ENCODE measurements at regions not wholly inside any gene's neighbourhood (a gene's known extent, or its start where the extent isn't known, plus 50 kb on each side); places are given as distances from the start of the nearest gene placed in this dataset.
"Not testable (repeated sequence)": the region's sequence is repeated elsewhere in the genome, so short reads cannot be mapped to it uniquely, and the experiment has no call there.

- intact Hi-C loops (cut with micrococcal nuclease): no loop called here
- no peaks in the 10 kb centered on the region for H3K36me3 Mint-ChIP-seq (ENCODE audit: low read depth)
- CTCF ChIA-PET: no interaction called here
- H3K4me1 Mint-ChIP-seq (ENCODE audit: low read depth): no peaks in the 10 kb centered on the region
- peaks cover 6% of the 10 kb centered on the region for H3K27me3 Mint-ChIP-seq (ENCODE audit: low read depth)
- H3K9me3 Mint-ChIP-seq: no peaks in the 10 kb centered on the region
- H3K4me3 Mint-ChIP-seq: no peak overlapping the region
- DNase-seq: no peak
- H3K27ac Mint-ChIP-seq: no peak overlapping the region
Observed at GRCh38 chr20:36082315-36082915, 72.1 kb upstream of the EPB41L1 start.

DNA sequence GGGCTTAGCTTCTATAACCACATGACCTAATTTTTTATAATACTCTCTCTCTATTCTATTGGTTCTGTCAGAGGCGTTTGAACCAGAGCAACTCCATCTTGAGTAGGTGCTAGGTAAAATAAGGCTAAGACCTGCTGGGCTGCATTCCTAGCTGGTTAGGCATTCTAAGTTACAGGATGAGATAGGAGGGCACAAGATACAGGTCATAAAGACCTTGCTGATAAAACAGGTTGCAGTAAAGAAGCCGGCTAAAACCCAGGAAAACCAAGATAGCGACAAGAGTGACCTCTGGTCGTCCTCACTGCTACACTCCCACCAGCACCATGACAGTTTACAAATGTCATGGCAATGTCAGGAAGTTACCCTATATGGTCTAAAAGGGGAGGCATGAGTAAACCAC lies 71.3 kb upstream of the EPB41L1 start:
- CTCF ChIA-PET; DNase-seq; H3K27ac Mint-ChIP-seq; H3K4me1 Mint-ChIP-seq (ENCODE audit: low read depth); intact Hi-C loops (cut with micrococcal nuclease); H3K9me3 Mint-ChIP-seq; H3K4me3 Mint-ChIP-seq; H3K36me3 Mint-ChIP-seq (ENCODE audit: low read depth); H3K27me3 Mint-ChIP-seq (ENCODE audit: low read depth): not testable (repeated sequence)

DNA sequence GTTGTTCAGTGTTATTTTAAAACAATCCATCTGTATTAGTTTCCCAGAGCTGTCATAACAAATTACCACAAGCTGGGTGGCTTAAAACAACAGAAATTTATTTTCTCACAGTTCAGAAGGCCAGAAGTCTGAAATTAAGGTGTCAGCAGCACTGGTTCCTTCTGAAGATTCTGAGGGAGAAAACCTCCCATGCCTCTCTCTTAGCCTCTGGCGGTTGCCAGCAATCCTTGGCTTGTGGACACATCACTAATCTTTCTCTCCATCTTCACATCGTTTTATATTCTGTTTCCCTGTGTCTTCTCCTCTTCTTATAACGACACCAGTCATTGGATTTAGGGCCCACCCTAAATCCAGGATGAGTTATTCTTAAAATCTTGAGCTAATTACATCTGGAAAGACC lies 70.2 kb upstream of the EPB41L1 start:
- CTCF ChIA-PET: interaction anchor here (0.6 kb wide), 1 partner anchor 54 kb away, joined by 3 read pairs; no protein-coding TSS in a partner anchor
- intact Hi-C loops (cut with micrococcal nuclease): no loop called here

DNA sequence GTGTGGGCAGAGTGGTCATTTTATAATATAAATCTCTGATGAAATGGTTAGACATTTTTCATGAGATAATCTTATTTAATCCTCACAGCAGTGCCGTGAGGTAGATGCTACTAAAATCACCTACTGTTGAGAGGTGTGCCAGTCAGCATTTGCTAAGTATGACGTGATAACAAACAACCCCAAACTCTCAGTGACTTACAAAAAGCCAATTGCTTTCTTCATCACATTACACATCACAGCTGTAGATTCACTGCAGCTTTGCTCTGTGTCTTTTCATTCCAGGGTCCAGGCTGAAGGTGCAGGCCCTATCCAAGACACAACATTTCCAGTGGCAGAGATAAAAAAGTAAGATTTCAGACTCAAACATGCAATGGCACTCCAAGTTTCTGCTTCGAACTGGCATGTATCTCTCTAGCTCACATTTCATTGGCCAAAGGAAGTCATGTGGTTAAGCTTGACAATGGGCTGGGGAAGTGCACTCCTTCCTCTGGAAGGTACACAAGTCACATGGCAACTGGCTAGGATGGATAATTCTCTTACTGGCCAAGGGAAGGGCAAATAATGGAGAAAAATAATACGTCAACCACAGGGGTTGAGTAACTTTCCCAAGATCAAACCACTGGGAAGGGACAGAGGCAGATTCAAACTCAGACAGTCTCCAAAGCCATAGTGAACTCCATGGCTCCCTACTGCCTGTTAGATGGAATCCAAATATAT lies 69.5 kb upstream of the EPB41L1 start:
- Mint-ChIP-seq H3K4me1 (ENCODE audit: low read depth) (no peaks in the 10 kb centered on the region), H3K27ac (no peak overlapping the region), H3K36me3 (ENCODE audit: low read depth) (no peaks in the 10 kb centered on the region), H3K9me3 (no peaks in the 10 kb centered on the region), H3K4me3 (no peak overlapping the region), H3K27me3 (ENCODE audit: low read depth) (peaks cover 8% of the 10 kb centered on the region)
- intact Hi-C loops (cut with micrococcal nuclease): no loop called here
- CTCF ChIA-PET: interaction anchor here (0.6 kb wide), 1 partner anchor 53 kb away, joined by 3 read pairs; no protein-coding TSS in a partner anchor
- DNase-seq: no peak

More for the DNA sequence above, 70.2 kb upstream of the EPB41L1 start:
- no peak overlapping the region for H3K4me3 Mint-ChIP-seq
- H3K9me3 Mint-ChIP-seq: no peaks in the 10 kb centered on the region
- peaks cover 6% of the 10 kb centered on the region for H3K27me3 Mint-ChIP-seq (ENCODE audit: low read depth)
- H3K36me3 Mint-ChIP-seq (ENCODE audit: low read depth): no peaks in the 10 kb centered on the region
- DNase-seq: no peak
- H3K27ac Mint-ChIP-seq: no peak overlapping the region
- no peaks in the 10 kb centered on the region for H3K4me1 Mint-ChIP-seq (ENCODE audit: low read depth)

GRCh38 chr20:36085686-36086267 lies 68.8 kb upstream of the EPB41L1 start:
- Mint-ChIP-seq H3K27ac (no peak overlapping the region), H3K9me3 (no peaks in the 10 kb centered on the region), H3K4me1 (ENCODE audit: low read depth) (no peaks in the 10 kb centered on the region), H3K27me3 (ENCODE audit: low read depth) (peaks cover 15% of the 10 kb centered on the region), H3K4me3 (no peak overlapping the region), H3K36me3 (ENCODE audit: low read depth) (no peaks in the 10 kb centered on the region)
- DNase-seq: no peak
- intact Hi-C loops (cut with micrococcal nuclease): no loop called here
- CTCF ChIA-PET: interaction anchor here (0.7 to 0.9 kb wide), 2 partner anchors 8 to 93 kb away, joined by 3 to 4 read pairs; no protein-coding TSS in a partner anchor

- H3K27ac Mint-ChIP-seq: no peak overlapping the region
- no peaks in the 10 kb centered on the region for H3K9me3 Mint-ChIP-seq
- H3K27me3 Mint-ChIP-seq (ENCODE audit: low read depth): peaks cover 23% of the 10 kb centered on the region
- H3K4me1 Mint-ChIP-seq (ENCODE audit: low read depth): no peaks in the 10 kb centered on the region
- intact Hi-C loops (cut with micrococcal nuclease): no loop called here
- CTCF ChIA-PET: no interaction called here
- no peak overlapping the region for H3K4me3 Mint-ChIP-seq
- DNase-seq: no peak
- no peaks in the 10 kb centered on the region for H3K36me3 Mint-ChIP-seq (ENCODE audit: low read depth)
Observed at GRCh38 chr20:36086767-36087166, 67.8 kb upstream of the EPB41L1 start.

GRCh38 chr20:36090223-36090622 lies 64.3 kb upstream of the EPB41L1 start:
- Mint-ChIP-seq H3K4me3 (no peak overlapping the region), H3K9me3 (no peaks in the 10 kb centered on the region), H3K36me3 (ENCODE audit: low read depth) (no peaks in the 10 kb centered on the region), H3K27ac (no peak overlapping the region), H3K4me1 (ENCODE audit: low read depth) (peaks cover 12% of the 10 kb centered on the region), H3K27me3 (ENCODE audit: low read depth) (peaks cover 39% of the 10 kb centered on the region)
- CTCF ChIA-PET: interaction anchor here (0.6 kb wide), 1 partner anchor 56 kb away, joined by 3 read pairs; no protein-coding TSS in a partner anchor
- intact Hi-C loops (cut with micrococcal nuclease): no loop called here
- DNase-seq: no peak

- Mint-ChIP-seq H3K27ac (no peak overlapping the region), H3K4me3 (peak overlapping the region; percentile 42), H3K9me3 (no peaks in the 10 kb centered on the region), H3K36me3 (ENCODE audit: low read depth) (no peaks in the 10 kb centered on the region), H3K4me1 (ENCODE audit: low read depth) (peaks cover 12% of the 10 kb centered on the region), H3K27me3 (ENCODE audit: low read depth) (peaks cover 35% of the 10 kb centered on the region)
- DNase-seq: no peak
- intact Hi-C loops (cut with micrococcal nuclease): no loop called here
- CTCF ChIA-PET: interaction anchor here (0.6 kb wide), 1 partner anchor 99 kb away, joined by 3 read pairs; no protein-coding TSS in a partner anchor
Observed at GRCh38 chr20:36091561-36092397, 62.8 kb upstream of the EPB41L1 start.

GRCh38 chr20:36092398-36093024 lies 62.0 kb upstream of the EPB41L1 start:
- Mint-ChIP-seq H3K9me3 (no peaks in the 10 kb centered on the region), H3K4me1 (ENCODE audit: low read depth) (peaks cover 12% of the 10 kb centered on the region), H3K36me3 (ENCODE audit: low read depth) (no peaks in the 10 kb centered on the region), H3K4me3 (peak overlapping the region; percentile 78), H3K27ac (no peak overlapping the region), H3K27me3 (ENCODE audit: low read depth) (peaks cover 35% of the 10 kb centered on the region)
- CTCF ChIA-PET: interaction anchor here (0.6 kb wide), 1 partner anchor 100 kb away, joined by 3 read pairs; no protein-coding TSS in a partner anchor
- intact Hi-C loops (cut with micrococcal nuclease): no loop called here
- DNase-seq: peak; percentile 8

DNA sequence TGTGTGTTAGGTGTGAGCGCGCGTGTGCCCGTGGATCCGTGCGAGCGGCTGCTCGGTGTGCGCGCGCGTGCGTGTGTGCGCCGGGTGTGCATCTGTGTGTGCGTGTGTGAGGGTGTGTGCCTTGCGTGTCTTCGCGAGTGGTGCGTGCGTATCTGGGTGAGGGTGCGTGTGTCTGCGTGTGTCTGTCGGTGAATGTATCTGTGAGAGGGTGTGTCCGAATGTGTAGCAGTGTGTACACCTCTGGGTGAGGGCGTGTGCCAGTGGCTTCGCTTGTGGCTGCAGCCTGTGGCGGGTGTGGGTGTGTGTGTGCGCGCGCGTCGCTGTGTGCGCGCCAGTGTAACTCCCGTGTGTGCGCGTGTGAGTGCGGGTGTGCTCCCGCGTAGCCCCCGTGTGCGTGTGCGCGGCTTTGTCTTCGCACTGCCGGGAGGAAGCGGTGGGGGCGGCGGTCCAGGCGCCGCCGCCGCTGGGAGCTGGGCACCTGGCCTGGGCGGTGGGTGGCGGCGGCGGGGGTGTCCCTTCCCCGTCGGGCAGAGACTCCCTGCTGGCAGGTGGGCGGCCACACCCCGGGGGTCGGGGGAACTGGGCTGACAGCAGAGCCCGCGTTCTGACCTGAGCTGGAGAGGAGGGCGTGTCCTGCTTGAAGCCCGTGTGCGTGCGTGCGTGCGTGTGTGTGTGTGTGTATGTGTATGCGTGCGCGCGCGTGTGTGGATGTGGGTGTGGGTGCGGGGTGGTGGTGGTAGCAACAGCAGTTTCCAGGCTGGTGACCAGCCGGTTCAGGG lies 61.3 kb upstream of the EPB41L1 start:
- Mint-ChIP-seq H3K9me3 (no peaks in the 10 kb centered on the region), H3K27ac (no peak overlapping the region), H3K36me3 (ENCODE audit: low read depth) (no peaks in the 10 kb centered on the region), H3K27me3 (ENCODE audit: low read depth) (peaks cover 35% of the 10 kb centered on the region), H3K4me1 (ENCODE audit: low read depth) (peaks cover 12% of the 10 kb centered on the region), H3K4me3 (peak overlapping the region; percentile 78)
- peak; percentile 31 for DNase-seq
- CTCF ChIA-PET: interaction anchor here (0.9 kb wide), 1 partner anchor 100 kb away, joined by 3 read pairs; no protein-coding TSS in a partner anchor
- intact Hi-C loops (cut with micrococcal nuclease): no loop called here

DNA sequence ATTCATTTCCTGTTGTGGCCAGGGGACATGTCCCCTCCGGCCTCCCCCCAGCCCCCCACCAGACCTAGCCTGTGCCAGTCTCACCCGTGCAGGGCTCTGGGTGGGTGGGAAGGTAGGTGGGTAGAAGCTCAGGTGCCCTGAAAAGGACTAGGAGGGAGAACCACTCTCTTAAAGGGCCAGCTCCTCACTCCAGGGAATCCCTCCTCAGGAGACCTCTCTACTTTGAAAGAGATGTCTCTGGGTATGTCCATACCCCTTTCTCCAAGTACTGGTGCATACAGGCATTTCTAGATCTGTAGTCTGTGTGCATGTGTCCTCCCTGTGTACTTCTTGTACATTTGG lies 60.8 kb upstream of the EPB41L1 start:
- Mint-ChIP-seq H3K4me3 (peak overlapping the region; percentile 50), H3K36me3 (ENCODE audit: low read depth) (no peaks in the 10 kb centered on the region), H3K4me1 (ENCODE audit: low read depth) (peaks cover 12% of the 10 kb centered on the region), H3K27me3 (ENCODE audit: low read depth) (peaks cover 35% of the 10 kb centered on the region), H3K9me3 (no peaks in the 10 kb centered on the region), H3K27ac (no peak overlapping the region)
- CTCF ChIA-PET: interaction anchor here (0.9 to 1.1 kb wide), 2 partner anchors 45 to 101 kb away, joined by 3 to 6 read pairs; no protein-coding TSS in a partner anchor
- no peak for DNase-seq
- intact Hi-C loops (cut with micrococcal nuclease): no loop called here

All from activated naive CD4-positive, alpha-beta T cell treated with anti-CD3 and anti-CD28 coated beads for 36 hours (primary cell).